IPS-18c (cell line): ENCODE measurements at regions not wholly inside any gene's neighbourhood (a gene's known extent, or its start where the extent isn't known, plus 50 kb on each side); places are given as distances from the start of the nearest gene placed in this dataset.
A peak's percentile ranks its signal among the peaks of the same experiment; 100 is the strongest.

ENCODE experiments used
- H3K4me3 ChIP-seq: 2 replicates; pipeline ENCODE4 v1.7.0; 2013; ENCODE audit warnings: low read depth, mild to moderate bottlenecking, low read length, moderate library complexity; ENCODE audit not compliant: insufficient read depth
- H3K9me3 ChIP-seq: one replicate; pipeline ENCODE4 v1.6.1; 2013; ENCODE audit warnings: mild to moderate bottlenecking, low read length, moderate library complexity; ENCODE audit not compliant: control insufficient read depth, insufficient read depth

GRCh38 chr13:99813336-99814095, 158.1 kb downstream of the ZIC5 start:
- Histone ChIP-seq H3K9me3 (no peaks in the 10 kb centered on the region), H3K4me3 (no peak overlapping the region)

GRCh38 chr13:99812625-99813024, 158.9 kb downstream of the ZIC5 start:
- Histone ChIP-seq H3K9me3 (no peaks in the 10 kb centered on the region), H3K4me3 (no peak overlapping the region)

- no peaks in the 10 kb centered on the region for H3K9me3 ChIP-seq
- no peak overlapping the region; the same call in 1 of the 2 replicates for H3K4me3 ChIP-seq
These were observed 160.4 kb downstream of the ZIC5 start for GRCh38 chr13:99811067-99811700.

GRCh38 chr13:99809926-99810325, 161.6 kb downstream of the ZIC5 start:
- H3K4me3 ChIP-seq, result no peak overlapping the region

GRCh38 chr13:99809496-99809895, 162.1 kb downstream of the ZIC5 start:
- Histone ChIP-seq H3K4me3 (no peak overlapping the region), H3K9me3 (no peaks in the 10 kb centered on the region)

More at GRCh38 chr13:99809926-99810325, 161.6 kb downstream of the ZIC5 start:
- H3K9me3 ChIP-seq, result no peaks in the 10 kb centered on the region

DNA sequence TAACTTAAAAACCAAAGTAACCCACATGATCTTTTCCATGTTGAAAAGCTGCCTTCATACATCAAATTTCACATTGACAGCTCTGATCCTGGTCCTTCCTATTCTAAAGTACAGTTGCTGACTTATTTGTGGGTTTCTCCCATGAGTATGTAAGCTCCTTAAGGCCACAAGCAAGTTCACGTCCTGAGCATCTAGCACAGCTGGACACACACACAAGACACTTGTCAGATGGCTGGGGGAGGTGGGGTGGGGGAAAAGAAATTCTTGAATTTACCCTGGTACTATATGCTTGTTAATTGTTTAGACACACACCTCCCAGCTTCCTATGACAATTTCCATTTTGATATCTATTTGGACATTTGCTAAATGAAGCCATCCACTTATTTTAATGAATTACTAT, 162.8 kb downstream of the ZIC5 start:
- Histone ChIP-seq H3K9me3 (no peaks in the 10 kb centered on the region), H3K4me3 (no peak overlapping the region)

GRCh38 chr13:99806671-99807070, 164.9 kb downstream of the ZIC5 start:
- Histone ChIP-seq H3K9me3 (no peaks in the 10 kb centered on the region), H3K4me3 (no peak overlapping the region)

DNA sequence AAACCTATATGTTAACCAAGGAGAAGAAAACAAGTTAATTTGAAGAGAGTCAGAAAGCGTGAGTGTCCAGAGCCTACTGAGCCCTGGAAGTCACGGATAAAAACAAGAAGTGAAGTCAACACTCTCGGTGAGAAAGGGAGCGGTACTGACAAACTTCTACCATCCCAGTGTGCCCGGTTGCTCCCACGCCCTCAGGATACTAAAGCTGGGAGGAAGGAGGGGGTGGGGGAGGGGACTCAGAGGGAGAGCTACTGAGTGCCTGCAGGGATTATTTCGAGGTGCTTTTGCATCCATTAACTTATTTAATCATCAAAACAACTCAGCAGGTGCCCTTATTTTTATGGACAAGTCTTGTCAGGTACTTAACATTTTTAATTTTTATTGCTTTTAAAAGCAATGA, 166.2 kb downstream of the ZIC5 start:
- H3K9me3 ChIP-seq, result no peaks in the 10 kb centered on the region
- H3K4me3 ChIP-seq, result no peak overlapping the region

GRCh38 chr13:99803141-99803540, 168.4 kb downstream of the ZIC5 start:
- no peaks in the 10 kb centered on the region for H3K9me3 ChIP-seq
- H3K4me3 ChIP-seq, result no peak overlapping the region

DNA sequence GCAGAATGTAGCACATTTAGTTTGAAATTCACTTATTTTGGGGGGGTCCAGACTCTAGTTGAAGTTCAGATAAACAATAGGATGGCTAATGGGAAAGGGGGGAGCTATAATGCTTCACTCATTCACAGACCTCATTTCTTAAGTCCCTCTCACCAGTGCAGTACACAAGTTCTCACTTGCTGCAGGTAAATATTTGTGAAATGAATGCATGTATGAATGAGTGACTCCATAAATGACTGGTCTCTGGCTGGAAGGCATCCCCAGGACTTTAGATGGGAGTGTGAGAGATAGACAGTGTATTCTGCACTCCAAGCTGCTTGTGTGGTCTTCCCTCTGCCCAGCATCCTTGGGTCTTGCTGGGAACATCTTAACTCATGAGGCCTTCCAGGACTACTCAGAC, 169.2 kb downstream of the ZIC5 start:
- H3K9me3 ChIP-seq, result no peaks in the 10 kb centered on the region
- H3K4me3 ChIP-seq, result no peak overlapping the region

DNA sequence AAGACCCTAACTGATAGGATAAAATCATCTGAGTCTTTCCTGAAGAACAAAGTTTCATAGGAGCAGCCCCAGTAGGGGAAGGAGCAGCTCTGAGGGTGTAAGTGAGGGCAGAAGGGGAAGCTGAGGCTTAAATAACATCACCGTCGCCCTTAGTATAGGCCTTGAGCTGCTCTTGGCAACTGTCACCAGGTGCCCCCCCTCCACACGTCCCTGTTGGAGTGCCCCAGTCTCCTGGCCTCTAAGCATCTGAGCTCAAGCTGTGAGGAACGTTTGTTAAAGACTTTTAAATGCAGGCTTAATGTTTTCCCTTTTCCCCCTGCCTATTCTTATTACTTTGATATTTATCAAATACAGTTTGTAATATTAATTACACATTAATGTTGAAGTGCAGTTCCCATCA, 170.6 kb downstream of the ZIC5 start:
- H3K9me3 ChIP-seq, result no peaks in the 10 kb centered on the region
- H3K4me3 ChIP-seq, result no peak overlapping the region

GRCh38 chr13:99800011-99800410, 171.6 kb downstream of the ZIC5 start:
- no peak overlapping the region for H3K4me3 ChIP-seq
- no peaks in the 10 kb centered on the region for H3K9me3 ChIP-seq

DNA sequence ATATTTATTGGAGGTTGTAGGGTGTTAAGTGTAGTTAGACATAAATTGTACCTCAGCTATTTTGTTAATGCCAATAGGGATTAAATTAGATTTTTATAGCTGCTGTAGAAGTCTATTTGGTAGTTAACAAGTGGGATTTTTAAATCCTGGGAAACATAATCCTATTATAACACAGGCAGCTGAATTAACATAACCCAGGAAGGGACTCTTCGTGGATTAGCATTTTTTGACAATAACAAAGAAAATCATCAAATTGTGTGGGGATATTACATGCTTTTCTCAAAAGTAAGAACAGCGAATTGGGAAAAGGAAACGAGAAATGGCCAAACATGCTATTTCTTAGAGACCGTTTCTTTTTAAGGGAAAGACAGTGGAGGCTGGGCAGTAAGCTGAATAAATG, 172.8 kb downstream of the ZIC5 start:
- H3K9me3 ChIP-seq, result no peaks in the 10 kb centered on the region
- H3K4me3 ChIP-seq, result no peak overlapping the region

DNA sequence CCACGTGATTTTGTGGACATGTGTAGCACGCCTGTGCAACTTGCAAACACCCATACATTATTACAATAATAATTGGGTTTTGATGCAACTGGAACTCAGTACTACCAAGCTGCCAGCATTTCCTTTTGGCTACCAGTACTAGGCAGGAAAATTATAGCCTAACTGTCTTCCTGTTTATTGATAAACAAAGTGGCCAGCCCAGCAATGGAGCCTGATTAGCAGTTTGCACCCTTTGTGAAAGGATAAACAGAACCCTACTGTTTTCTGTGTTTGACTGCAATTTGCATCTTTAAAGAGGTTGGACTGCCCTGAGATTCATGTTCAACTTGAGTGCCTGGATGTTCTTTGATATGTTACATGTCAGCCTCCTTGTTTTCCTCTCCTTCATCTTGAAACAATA, 173.9 kb downstream of the ZIC5 start:
- no peak overlapping the region for H3K4me3 ChIP-seq
- H3K9me3 ChIP-seq, result no peaks in the 10 kb centered on the region

GRCh38 chr13:99796175-99796819, 175.3 kb downstream of the ZIC5 start:
- H3K9me3 ChIP-seq, result no peaks in the 10 kb centered on the region
- no peak overlapping the region for H3K4me3 ChIP-seq

GRCh38 chr13:99792079-99792921, 179.3 kb downstream of the ZIC5 start:
- Histone ChIP-seq H3K9me3 (no peaks in the 10 kb centered on the region), H3K4me3 (peak overlapping the region; percentile 3; the same call in 1 of the 2 replicates)

GRCh38 chr13:99782669-99783068, 188.9 kb downstream of the ZIC5 start:
- H3K4me3 ChIP-seq, result no peak overlapping the region
- H3K9me3 ChIP-seq, result no peaks in the 10 kb centered on the region
